Hepatic stellate cell (primary cell): ENCODE measurements at regions not wholly inside any gene's neighbourhood (a gene's known extent, or its start where the extent isn't known, plus 50 kb on each side); places are given as distances from the start of the nearest gene placed in this dataset.

Source experiments
- DNase-seq: peaks from one replicate; pipeline ENCODE4 v3.0.0; 2011; ENCODE audit warnings: low spot score

GRCh38 chr5:74576941-74577456, 63.5 kb downstream of the ENC1 start:
- DNase-seq: peak; percentile 32

- DNase-seq: peak; percentile 57
Measured at GRCh38 chr5:74575741-74576538, 64.6 kb downstream of the ENC1 start.

GRCh38 chr5:74570250-74570649, 70.3 kb downstream of the ENC1 start:
- no peak for DNase-seq

GRCh38 chr5:74567411-74567995, 73.0 kb downstream of the ENC1 start:
- DNase-seq: no peak

GRCh38 chr5:74562122-74562521, 78.4 kb downstream of the ENC1 start:
- DNase-seq: no peak

GRCh38 chr5:74560245-74560644, 80.3 kb downstream of the ENC1 start:
- DNase-seq: no peak

- DNase-seq: no peak
Measured at GRCh38 chr5:74556631-74557595, 83.6 kb downstream of the ENC1 start.

GRCh38 chr5:74556006-74556405, 84.5 kb downstream of the ENC1 start:
- no peak for DNase-seq

- no peak for DNase-seq
Measured at GRCh38 chr5:74552101-74552500, 88.4 kb downstream of the ENC1 start.

GRCh38 chr5:74550927-74551326, 89.6 kb downstream of the ENC1 start:
- no peak for DNase-seq

- no peak for DNase-seq
Measured at GRCh38 chr5:74549384-74549783, 91.1 kb downstream of the ENC1 start.

- no peak for DNase-seq
Measured at GRCh38 chr5:74546796-74547195, 93.7 kb downstream of the ENC1 start.

- DNase-seq: no peak
Measured at GRCh38 chr5:74544811-74545210, 95.7 kb downstream of the ENC1 start.

- DNase-seq: peak; percentile 63
Measured at GRCh38 chr5:74543162-74543995, 97.1 kb downstream of the ENC1 start.

- no peak for DNase-seq
Measured at GRCh38 chr5:74542482-74542881, 98.0 kb downstream of the ENC1 start.

GRCh38 chr5:74541381-74541781, 99.1 kb downstream of the ENC1 start:
- no peak for DNase-seq

- no peak for DNase-seq
Measured at GRCh38 chr5:74540622-74541021, 99.9 kb downstream of the ENC1 start.

GRCh38 chr5:74539986-74540385, 100.5 kb downstream of the ENC1 start:
- DNase-seq: no peak

- DNase-seq: peak; percentile 28
Measured at GRCh38 chr5:74538206-74538661, 102.3 kb downstream of the ENC1 start.

GRCh38 chr5:74536658-74537057, 103.9 kb downstream of the ENC1 start:
- no peak for DNase-seq

- DNase-seq: no peak
Measured at GRCh38 chr5:74535926-74536325, 104.6 kb downstream of the ENC1 start.
